A549 (cell line): ENCODE measurements at regions not wholly inside any gene's neighbourhood (a gene's known extent, or its start where the extent isn't known, plus 50 kb on each side); places are given as distances from the start of the nearest gene placed in this dataset.

Experiments
- ATAC-seq, 2 experiments: fragments of 200-7000 bp in 1 of 2; fragments of >200 bp in 1 of 2; cut with Nextera tagmentation in 1 of 2; cut with Tn5 transposase in 1 of 2; 3 replicates each; pipeline versions ENCODE4 v1.8.0 to v1.9.1; 2018 to 2020; ENCODE audit warnings: mild to moderate bottlenecking in 1 of 2, moderate library complexity in 1 of 2
- CTCF ChIA-PET: fragments of 300-600 bp; sonication (Branson Sonifier 250); formaldehyde crosslinking; extraction: SDS; loops from one replicate; lab custom pipeline; 2021; ENCODE audit warnings: antibody characterized with exemption, inconsistent platforms; lab: Yijun Ruan, JAX
- POLR2A ChIA-PET: fragments of 350-600 bp; formaldehyde crosslinking; extraction: SDS; loops from one replicate; lab custom pipeline; 2021; ENCODE audit warnings: antibody characterized with exemption, inconsistent platforms; lab: Yijun Ruan, JAX
- DNase-seq, 2 experiments: peaks; one replicate each; pipeline versions ENCODE4 v3.0.0 to v3.0.0-alpha.2; 2011 to 2016; ENCODE audit warnings: low read depth in 1 of 2, low spot score in 1 of 2
- FAIRE-seq: peaks from 2 replicates; lab custom pipeline; 2011; peaks lifted over from hg19 to GRCh38; lab: Jason Lieb, UNC
- H3K27ac ChIP-seq, 2 experiments: fragments of >200 bp; sonication (Bioruptor Twin); formaldehyde crosslinking; 3 replicates each; pipeline ENCODE4 v1.5.1; 2016 to 2017
- H3K4me1 ChIP-seq: fragments of >200 bp; sonication (Bioruptor Twin); formaldehyde crosslinking; 3 replicates; pipeline ENCODE4 v1.6.1; 2016
- H3K4me2 ChIP-seq: fragments of >200 bp; sonication (Bioruptor Twin); formaldehyde crosslinking; 3 replicates; pipeline ENCODE4 v1.6.1; 2016
- H3K4me3 ChIP-seq: fragments of >200 bp; sonication (Bioruptor Twin); formaldehyde crosslinking; 3 replicates; pipeline ENCODE4 v1.5.1; 2016
- H3K9me3 ChIP-seq: fragments of >200 bp; sonication (Bioruptor Twin); formaldehyde crosslinking; 3 replicates; pipeline ENCODE4 v1.6.1; 2016
- BHLHE40 ChIP-seq: IDR thresholded peaks from 2 replicates; pipeline ENCODE4 v1.6.1; 2012; ENCODE audit warnings: low read depth, low read length, inconsistent platforms
- CBX2 ChIP-seq: fragments of 200-600 bp; sonication (generic); IDR thresholded peaks from 2 replicates; pipeline ENCODE4 v1.6.1; 2016; ENCODE audit warnings: low read depth, mild to moderate bottlenecking, borderline replicate concordance
- E2F6 ChIP-seq: IDR thresholded peaks from 2 replicates; pipeline ENCODE4 v1.6.1; 2012; ENCODE audit warnings: low read depth, borderline replicate concordance
- EHF ChIP-seq: fragments of 250-450 bp; sonication (Bioruptor Pico); IDR thresholded peaks from 2 replicates; pipeline ENCODE4 v1.5.0; 2020; ENCODE audit warnings: mild to moderate bottlenecking
- GATA3 ChIP-seq: IDR thresholded peaks from 2 replicates; pipeline ENCODE4 v1.6.1; 2012; ENCODE audit warnings: borderline replicate concordance
- HOXB13 ChIP-seq: fragments of 250-450 bp; sonication (Bioruptor Pico); IDR thresholded peaks from 2 replicates; pipeline ENCODE4 v1.5.0; 2020; ENCODE audit warnings: low read depth, mild to moderate bottlenecking, moderate library complexity
- JUN ChIP-seq, 2 experiments: fragments of >200 bp; sonication (Bioruptor Twin); formaldehyde crosslinking; IDR thresholded peaks; 2 replicates in 1 of 2; 3 replicates in 1 of 2; pipeline ENCODE4 v1.6.1; 2016 to 2017
- KDM5A ChIP-seq: fragments of 200-600 bp; sonication (generic); IDR thresholded peaks from 2 replicates; pipeline ENCODE4 v1.6.1; 2016; ENCODE audit warnings: antibody characterized with exemption, mild to moderate bottlenecking
- MAX ChIP-seq: IDR thresholded peaks from 2 replicates; pipeline ENCODE4 v1.6.1; 2012
- MAZ ChIP-seq: fragments of 150-350 bp; IDR thresholded peaks from 2 replicates; pipeline ENCODE4 v1.6.1; 2014; ENCODE audit warnings: antibody characterized with exemption, low read depth, low read length, borderline replicate concordance
- MYC ChIP-seq: IDR thresholded peaks from 2 replicates; pipeline ENCODE4 v1.6.1; 2012; ENCODE audit warnings: mild to moderate bottlenecking, inconsistent platforms, low read length, improper control_type of control experiment, borderline replicate concordance
- NFE2L2 ChIP-seq: fragments of 150-350 bp; conservative IDR thresholded peaks from 2 replicates; pipeline ENCODE4 v1.6.1; 2014; ENCODE audit warnings: low read length
- RCOR1 ChIP-seq: fragments of 150-350 bp; IDR thresholded peaks from 2 replicates; pipeline ENCODE4 v1.6.1; 2014; ENCODE audit warnings: antibody characterized with exemption, low read length, low read depth
- SMC3 ChIP-seq: fragments of >200 bp; sonication (Bioruptor Twin); formaldehyde crosslinking; IDR thresholded peaks from 3 replicates; pipeline ENCODE4 v1.6.1; 2018; ENCODE audit warnings: inconsistent platforms
- TP53 ChIP-seq: fragments of 250-450 bp; sonication (Bioruptor Pico); IDR thresholded peaks from 2 replicates; pipeline ENCODE4 v1.5.0; 2021; ENCODE audit warnings: mild to moderate bottlenecking, moderate library complexity
- ZNF302 ChIP-seq: fragments of 250-450 bp; sonication (Bioruptor Pico); IDR thresholded peaks from 2 replicates; pipeline ENCODE4 v1.9.0; 2021; ENCODE audit warnings: inconsistent platforms, mild to moderate bottlenecking, moderate library complexity
- ZSCAN20 ChIP-seq: fragments of 250-450 bp; sonication (Bioruptor Pico); IDR thresholded peaks from 2 replicates; pipeline ENCODE4 v1.8.0; 2022; ENCODE audit warnings: mild to moderate bottlenecking, moderate library complexity
- WGBS: methylation state at CpG from one replicate; pipeline ENCODE4 v1.1.6; 2017; ENCODE audit errors: missing lambda C conversion rate; 5-methylcytosine and 5-hydroxymethylcytosine counted together
- TF ChIP-seq, protein P1 (sequence below): fragments of 200-600 bp; sonication (generic); IDR thresholded peaks from 2 replicates; pipeline ENCODE4 v1.6.1; 2016; ENCODE audit warnings: antibody characterized with exemption, mild to moderate bottlenecking, moderate library complexity
- TF ChIP-seq, protein P2 (sequence below): fragments of 250-450 bp; sonication (Bioruptor Pico); IDR thresholded peaks from 2 replicates; pipeline ENCODE4 v1.5.0; 2021; ENCODE audit warnings: mild to moderate bottlenecking, moderate library complexity, borderline replicate concordance
- TF ChIP-seq, protein P3 (sequence below): fragments of 450-650 bp; IDR thresholded peaks from 2 replicates; pipeline ENCODE4 v1.6.1; 2014; ENCODE audit warnings: antibody characterized with exemption
- TF ChIP-seq, protein P4 (sequence below): fragments of >200 bp; sonication (Bioruptor Twin); formaldehyde crosslinking; IDR thresholded peaks from 3 replicates; pipeline ENCODE4 v1.5.1; 2016
- TF ChIP-seq, protein P5 (sequence below): fragments of 150-350 bp; IDR thresholded peaks from 2 replicates; pipeline ENCODE4 v1.6.1; 2014; ENCODE audit warnings: low read depth, mild to moderate bottlenecking, low read length
- TF ChIP-seq, protein P6 (sequence below): fragments of >200 bp; sonication (Bioruptor Twin); formaldehyde crosslinking; IDR thresholded peaks from 3 replicates; pipeline ENCODE4 v1.6.1; 2016

DNA sequence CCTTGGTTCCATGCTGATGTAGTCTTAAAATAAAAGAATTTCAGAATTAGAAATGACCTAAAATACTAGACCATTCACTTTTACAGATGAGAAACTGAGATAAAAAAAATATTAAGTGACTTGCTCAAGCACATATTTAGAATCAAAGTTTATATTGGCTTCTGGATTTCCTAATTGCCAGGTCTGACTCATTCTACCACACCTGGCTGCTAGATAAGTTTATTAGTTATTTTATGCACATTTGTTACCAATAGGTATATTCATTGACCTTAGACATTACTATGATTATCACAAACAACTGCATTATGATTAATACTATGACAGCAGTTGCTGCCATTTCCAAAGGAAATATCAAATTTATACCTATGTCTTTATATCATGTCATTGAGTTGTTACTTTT lies 497.5 kb downstream of the RWDD3 start:
- H3K4me2 ChIP-seq: no peak overlapping the region
- H3K9me3 ChIP-seq: no peaks in the 10 kb centered on the region
- DNase-seq (no peak), FAIRE-seq (no peak), ATAC-seq (no peak)
- ChIA-PET POLR2A (no interaction called here), CTCF (no interaction called here)
- H3K27ac ChIP-seq: no peak overlapping the region
- H3K4me1 ChIP-seq: no peaks in the 10 kb centered on the region
- TF ChIP-seq RCOR1 (no peak), HOXB13 (no peak), MYC (no peak), E2F6 (no peak), SMC3 (no peak), GATA3 (no peak)
- TF ChIP-seq, protein P1, sequence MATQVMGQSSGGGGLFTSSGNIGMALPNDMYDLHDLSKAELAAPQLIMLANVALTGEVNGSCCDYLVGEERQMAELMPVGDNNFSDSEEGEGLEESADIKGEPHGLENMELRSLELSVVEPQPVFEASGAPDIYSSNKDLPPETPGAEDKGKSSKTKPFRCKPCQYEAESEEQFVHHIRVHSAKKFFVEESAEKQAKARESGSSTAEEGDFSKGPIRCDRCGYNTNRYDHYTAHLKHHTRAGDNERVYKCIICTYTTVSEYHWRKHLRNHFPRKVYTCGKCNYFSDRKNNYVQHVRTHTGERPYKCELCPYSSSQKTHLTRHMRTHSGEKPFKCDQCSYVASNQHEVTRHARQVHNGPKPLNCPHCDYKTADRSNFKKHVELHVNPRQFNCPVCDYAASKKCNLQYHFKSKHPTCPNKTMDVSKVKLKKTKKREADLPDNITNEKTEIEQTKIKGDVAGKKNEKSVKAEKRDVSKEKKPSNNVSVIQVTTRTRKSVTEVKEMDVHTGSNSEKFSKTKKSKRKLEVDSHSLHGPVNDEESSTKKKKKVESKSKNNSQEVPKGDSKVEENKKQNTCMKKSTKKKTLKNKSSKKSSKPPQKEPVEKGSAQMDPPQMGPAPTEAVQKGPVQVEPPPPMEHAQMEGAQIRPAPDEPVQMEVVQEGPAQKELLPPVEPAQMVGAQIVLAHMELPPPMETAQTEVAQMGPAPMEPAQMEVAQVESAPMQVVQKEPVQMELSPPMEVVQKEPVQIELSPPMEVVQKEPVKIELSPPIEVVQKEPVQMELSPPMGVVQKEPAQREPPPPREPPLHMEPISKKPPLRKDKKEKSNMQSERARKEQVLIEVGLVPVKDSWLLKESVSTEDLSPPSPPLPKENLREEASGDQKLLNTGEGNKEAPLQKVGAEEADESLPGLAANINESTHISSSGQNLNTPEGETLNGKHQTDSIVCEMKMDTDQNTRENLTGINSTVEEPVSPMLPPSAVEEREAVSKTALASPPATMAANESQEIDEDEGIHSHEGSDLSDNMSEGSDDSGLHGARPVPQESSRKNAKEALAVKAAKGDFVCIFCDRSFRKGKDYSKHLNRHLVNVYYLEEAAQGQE: no peak
- TF ChIP-seq, protein P2, sequence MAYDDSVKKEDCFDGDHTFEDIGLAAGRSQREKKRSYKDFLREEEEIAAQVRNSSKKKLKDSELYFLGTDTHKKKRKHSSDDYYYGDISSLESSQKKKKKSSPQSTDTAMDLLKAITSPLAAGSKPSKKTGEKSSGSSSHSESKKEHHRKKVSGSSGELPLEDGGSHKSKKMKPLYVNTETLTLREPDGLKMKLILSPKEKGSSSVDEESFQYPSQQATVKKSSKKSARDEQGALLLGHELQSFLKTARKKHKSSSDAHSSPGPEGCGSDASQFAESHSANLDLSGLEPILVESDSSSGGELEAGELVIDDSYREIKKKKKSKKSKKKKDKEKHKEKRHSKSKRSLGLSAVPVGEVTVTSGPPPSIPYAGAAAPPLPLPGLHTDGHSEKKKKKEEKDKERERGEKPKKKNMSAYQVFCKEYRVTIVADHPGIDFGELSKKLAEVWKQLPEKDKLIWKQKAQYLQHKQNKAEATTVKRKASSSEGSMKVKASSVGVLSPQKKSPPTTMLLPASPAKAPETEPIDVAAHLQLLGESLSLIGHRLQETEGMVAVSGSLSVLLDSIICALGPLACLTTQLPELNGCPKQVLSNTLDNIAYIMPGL (CRISPR knock-in tag): no peak
- TF ChIP-seq, protein P3, sequence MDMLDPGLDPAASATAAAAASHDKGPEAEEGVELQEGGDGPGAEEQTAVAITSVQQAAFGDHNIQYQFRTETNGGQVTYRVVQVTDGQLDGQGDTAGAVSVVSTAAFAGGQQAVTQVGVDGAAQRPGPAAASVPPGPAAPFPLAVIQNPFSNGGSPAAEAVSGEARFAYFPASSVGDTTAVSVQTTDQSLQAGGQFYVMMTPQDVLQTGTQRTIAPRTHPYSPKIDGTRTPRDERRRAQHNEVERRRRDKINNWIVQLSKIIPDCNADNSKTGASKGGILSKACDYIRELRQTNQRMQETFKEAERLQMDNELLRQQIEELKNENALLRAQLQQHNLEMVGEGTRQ: no peak
- TF ChIP-seq, protein P4, sequence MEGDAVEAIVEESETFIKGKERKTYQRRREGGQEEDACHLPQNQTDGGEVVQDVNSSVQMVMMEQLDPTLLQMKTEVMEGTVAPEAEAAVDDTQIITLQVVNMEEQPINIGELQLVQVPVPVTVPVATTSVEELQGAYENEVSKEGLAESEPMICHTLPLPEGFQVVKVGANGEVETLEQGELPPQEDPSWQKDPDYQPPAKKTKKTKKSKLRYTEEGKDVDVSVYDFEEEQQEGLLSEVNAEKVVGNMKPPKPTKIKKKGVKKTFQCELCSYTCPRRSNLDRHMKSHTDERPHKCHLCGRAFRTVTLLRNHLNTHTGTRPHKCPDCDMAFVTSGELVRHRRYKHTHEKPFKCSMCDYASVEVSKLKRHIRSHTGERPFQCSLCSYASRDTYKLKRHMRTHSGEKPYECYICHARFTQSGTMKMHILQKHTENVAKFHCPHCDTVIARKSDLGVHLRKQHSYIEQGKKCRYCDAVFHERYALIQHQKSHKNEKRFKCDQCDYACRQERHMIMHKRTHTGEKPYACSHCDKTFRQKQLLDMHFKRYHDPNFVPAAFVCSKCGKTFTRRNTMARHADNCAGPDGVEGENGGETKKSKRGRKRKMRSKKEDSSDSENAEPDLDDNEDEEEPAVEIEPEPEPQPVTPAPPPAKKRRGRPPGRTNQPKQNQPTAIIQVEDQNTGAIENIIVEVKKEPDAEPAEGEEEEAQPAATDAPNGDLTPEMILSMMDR: no peak
- TF ChIP-seq, protein P5, sequence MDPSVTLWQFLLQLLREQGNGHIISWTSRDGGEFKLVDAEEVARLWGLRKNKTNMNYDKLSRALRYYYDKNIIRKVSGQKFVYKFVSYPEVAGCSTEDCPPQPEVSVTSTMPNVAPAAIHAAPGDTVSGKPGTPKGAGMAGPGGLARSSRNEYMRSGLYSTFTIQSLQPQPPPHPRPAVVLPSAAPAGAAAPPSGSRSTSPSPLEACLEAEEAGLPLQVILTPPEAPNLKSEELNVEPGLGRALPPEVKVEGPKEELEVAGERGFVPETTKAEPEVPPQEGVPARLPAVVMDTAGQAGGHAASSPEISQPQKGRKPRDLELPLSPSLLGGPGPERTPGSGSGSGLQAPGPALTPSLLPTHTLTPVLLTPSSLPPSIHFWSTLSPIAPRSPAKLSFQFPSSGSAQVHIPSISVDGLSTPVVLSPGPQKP: no peak
- H3K4me3 ChIP-seq: no peak overlapping the region

DNA sequence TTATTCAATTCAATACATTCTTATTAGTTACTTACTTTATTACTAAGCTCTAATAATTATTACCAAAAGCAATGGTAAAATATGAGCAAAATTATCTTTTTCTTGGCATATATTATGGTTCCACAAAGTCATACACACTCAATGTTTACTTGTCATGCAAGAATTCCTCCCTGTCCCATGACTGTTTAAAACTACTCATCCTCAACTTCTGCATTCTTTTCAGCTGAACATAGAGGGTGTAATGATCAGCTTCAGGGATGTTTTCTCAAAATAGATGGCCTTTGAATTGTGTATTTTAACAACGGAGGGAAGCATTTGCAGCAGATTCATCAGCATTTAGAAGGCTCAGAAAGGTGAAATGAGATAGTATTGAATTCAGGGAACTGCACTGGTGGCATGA lies 499.0 kb downstream of the RWDD3 start:
- Histone ChIP-seq H3K9me3 (no peaks in the 10 kb centered on the region), H3K27ac (no peak overlapping the region), H3K4me2 (no peak overlapping the region), H3K4me1 (no peaks in the 10 kb centered on the region), H3K4me3 (no peak overlapping the region)
- ATAC-seq (no peak), FAIRE-seq (no peak), DNase-seq (no peak)
- ChIA-PET POLR2A (no interaction called here), CTCF (no interaction called here)
- 0% methylated on average over 1 of the region's 1 CpG for WGBS
- TF ChIP-seq TP53 (CRISPR knock-in tag) (no peak), ZNF302 (no peak), MAX (no peak), EHF (CRISPR knock-in tag) (no peak), NFE2L2 (no peak), SMC3 (no peak), CBX2 (no peak), JUN (IDR thresholded peaks at IDR 0.05) (no peak), MAZ (no peak), BHLHE40 (no peak), KDM5A (no peak), ZSCAN20 (CRISPR knock-in tag) (no peak)
- TF ChIP-seq, protein P6, sequence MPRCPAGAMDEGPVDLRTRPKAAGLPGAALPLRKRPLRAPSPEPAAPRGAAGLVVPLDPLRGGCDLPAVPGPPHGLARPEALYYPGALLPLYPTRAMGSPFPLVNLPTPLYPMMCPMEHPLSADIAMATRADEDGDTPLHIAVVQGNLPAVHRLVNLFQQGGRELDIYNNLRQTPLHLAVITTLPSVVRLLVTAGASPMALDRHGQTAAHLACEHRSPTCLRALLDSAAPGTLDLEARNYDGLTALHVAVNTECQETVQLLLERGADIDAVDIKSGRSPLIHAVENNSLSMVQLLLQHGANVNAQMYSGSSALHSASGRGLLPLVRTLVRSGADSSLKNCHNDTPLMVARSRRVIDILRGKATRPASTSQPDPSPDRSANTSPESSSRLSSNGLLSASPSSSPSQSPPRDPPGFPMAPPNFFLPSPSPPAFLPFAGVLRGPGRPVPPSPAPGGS: no peak
- TF ChIP-seq, protein P5: no peak
- TF ChIP-seq, protein P3: no peak
